Liver (tissue), 7 donors: ENCODE measurements at regions not wholly inside any gene's neighbourhood (a gene's known extent, or its start where the extent isn't known, plus 50 kb on each side); places are given as distances from the start of the nearest gene placed in this dataset.
"Not testable (repeated sequence)": the region's sequence is repeated elsewhere in the genome, so short reads cannot be mapped to it uniquely, and the experiment has no call there.

Source experiments
- DNase-seq: peaks from one replicate; pipeline ENCODE4 v3.0.0-alpha.2; 2017; ENCODE audit warnings: low spot score
- H3K27ac ChIP-seq, 2 donors: one replicate each; pipeline ENCODE4 v1.7.0; 2013; ENCODE audit warnings: inconsistent platforms in 2 of 2, low read length in 2 of 2, control low read depth in 1 of 2, low read depth in 1 of 2, mild to moderate bottlenecking in 1 of 2
- H3K27me3 ChIP-seq, 4 donors: one replicate each; pipeline versions ENCODE4 v1.6.1 to v1.7.0; 2013; ENCODE audit warnings: low read length in 3 of 4, inconsistent platforms in 1 of 4, mild to moderate bottlenecking in 1 of 4, moderate library complexity in 1 of 4; ENCODE audit not compliant: control insufficient read depth in 4 of 4, insufficient read depth in 4 of 4
- H3K36me3 ChIP-seq, 4 donors: one replicate each; pipeline versions ENCODE4 v1.6.1 to v1.7.0; 2013; ENCODE audit warnings: low read length in 3 of 4, mild to moderate bottlenecking in 3 of 4, low read depth in 1 of 4, moderate library complexity in 1 of 4; ENCODE audit not compliant: control insufficient read depth in 4 of 4, insufficient read depth in 3 of 4
- H3K4me1 ChIP-seq, 4 donors: one replicate each; pipeline versions ENCODE4 v1.6.1 to v1.7.0; 2013; ENCODE audit warnings: low read length in 3 of 4, mild to moderate bottlenecking in 3 of 4, moderate library complexity in 1 of 4; ENCODE audit not compliant: control insufficient read depth in 4 of 4, insufficient read depth in 4 of 4
- H3K4me3 ChIP-seq, 3 donors: one replicate each; pipeline versions ENCODE4 v1.6.1 to v1.7.0; 2013; ENCODE audit warnings: low read length in 3 of 3, control low read depth in 1 of 3, low read depth in 1 of 3, mild to moderate bottlenecking in 1 of 3
- H3K9ac ChIP-seq, 2 donors: one replicate each; pipeline ENCODE4 v1.7.0; 2013; ENCODE audit warnings: low read length in 2 of 2, mild to moderate bottlenecking in 2 of 2, moderate library complexity in 2 of 2, control low read depth in 1 of 2, low read depth in 1 of 2
- H3K9me3 ChIP-seq, 4 donors: one replicate each; pipeline versions ENCODE4 v1.6.1 to v1.7.0; 2013; ENCODE audit warnings: low read length in 3 of 4; ENCODE audit not compliant: control insufficient read depth in 4 of 4
- FOXA1 ChIP-seq: IDR thresholded peaks from 2 replicates; pipeline ENCODE4 v1.6.1; 2016; ENCODE audit warnings: antibody characterized with exemption
- FOXA2 ChIP-seq: IDR thresholded peaks from 2 replicates; pipeline ENCODE4 v1.6.1; 2016; ENCODE audit warnings: antibody characterized with exemption
- GABPA ChIP-seq, 2 donors: IDR thresholded peaks in 1 of 2; conservative IDR thresholded peaks in 1 of 2; 2 replicates each; pipeline ENCODE4 v1.6.1; 2016; ENCODE audit warnings: antibody characterized with exemption in 2 of 2, mild to moderate bottlenecking in 1 of 2, moderate library complexity in 1 of 2
- HNF4A ChIP-seq, 2 donors: conservative IDR thresholded peaks; 2 replicates each; pipeline ENCODE4 v1.6.1; 2016; ENCODE audit warnings: antibody characterized with exemption in 2 of 2, mild to moderate bottlenecking in 2 of 2
- HNF4G ChIP-seq: IDR thresholded peaks from 2 replicates; pipeline ENCODE4 v1.6.1; 2016; ENCODE audit warnings: antibody characterized with exemption
- NR2F2 ChIP-seq: IDR thresholded peaks from 2 replicates; pipeline ENCODE4 v1.6.1; 2016; ENCODE audit warnings: antibody characterized with exemption
- RXRA ChIP-seq, 2 donors: IDR thresholded peaks; 2 replicates each; pipeline ENCODE4 v1.6.1; 2017 to 2018; ENCODE audit warnings: antibody characterized with exemption in 2 of 2, mild to moderate bottlenecking in 1 of 2
- SP1 ChIP-seq: IDR thresholded peaks from 2 replicates; pipeline ENCODE4 v1.6.1; 2018; ENCODE audit warnings: antibody characterized with exemption, mild to moderate bottlenecking
- WGBS: extraction: QIAGEN DNeasy Blood & Tissue Kit; methylation state at CpG from one replicate; pipeline ENCODE4 v1.1.7; 2013; 5-methylcytosine and 5-hydroxymethylcytosine counted together
- TF ChIP-seq, protein P1 (sequence below): IDR thresholded peaks from 2 replicates; pipeline ENCODE4 v1.6.1; 2016; ENCODE audit warnings: antibody characterized with exemption, mild to moderate bottlenecking
- TF ChIP-seq, protein P2 (sequence below): IDR thresholded peaks from 2 replicates; pipeline ENCODE4 v1.6.1; 2016; ENCODE audit warnings: antibody characterized with exemption
- TF ChIP-seq, protein P3 (sequence below): IDR thresholded peaks from 2 replicates; pipeline ENCODE4 v1.6.1; 2016; ENCODE audit warnings: antibody characterized with exemption
- donor health status: healthy.
- donor health status: healthy.
- donor health status: healthy.
- donor health status: healthy.

DNA sequence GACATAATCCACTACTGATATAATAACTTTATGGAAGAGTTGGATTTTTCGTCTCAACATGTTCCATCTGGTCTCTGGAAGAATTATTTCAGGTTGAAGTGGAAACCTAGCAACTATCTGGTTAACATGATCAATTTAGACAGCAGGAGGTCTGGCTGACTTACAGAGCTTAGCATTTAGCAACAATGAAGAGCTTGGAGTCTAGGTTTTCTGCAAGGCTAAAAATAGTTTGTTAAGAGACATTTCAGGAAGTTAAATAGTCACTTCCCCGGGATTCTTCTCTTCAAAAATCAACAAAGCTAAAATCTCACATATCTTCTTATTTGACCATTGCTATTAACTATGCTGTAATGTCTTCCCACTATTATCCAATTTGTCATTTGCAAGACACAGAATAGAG, 418.6 kb upstream of the DIPK2B start (continued):
- TF ChIP-seq, protein P1, sequence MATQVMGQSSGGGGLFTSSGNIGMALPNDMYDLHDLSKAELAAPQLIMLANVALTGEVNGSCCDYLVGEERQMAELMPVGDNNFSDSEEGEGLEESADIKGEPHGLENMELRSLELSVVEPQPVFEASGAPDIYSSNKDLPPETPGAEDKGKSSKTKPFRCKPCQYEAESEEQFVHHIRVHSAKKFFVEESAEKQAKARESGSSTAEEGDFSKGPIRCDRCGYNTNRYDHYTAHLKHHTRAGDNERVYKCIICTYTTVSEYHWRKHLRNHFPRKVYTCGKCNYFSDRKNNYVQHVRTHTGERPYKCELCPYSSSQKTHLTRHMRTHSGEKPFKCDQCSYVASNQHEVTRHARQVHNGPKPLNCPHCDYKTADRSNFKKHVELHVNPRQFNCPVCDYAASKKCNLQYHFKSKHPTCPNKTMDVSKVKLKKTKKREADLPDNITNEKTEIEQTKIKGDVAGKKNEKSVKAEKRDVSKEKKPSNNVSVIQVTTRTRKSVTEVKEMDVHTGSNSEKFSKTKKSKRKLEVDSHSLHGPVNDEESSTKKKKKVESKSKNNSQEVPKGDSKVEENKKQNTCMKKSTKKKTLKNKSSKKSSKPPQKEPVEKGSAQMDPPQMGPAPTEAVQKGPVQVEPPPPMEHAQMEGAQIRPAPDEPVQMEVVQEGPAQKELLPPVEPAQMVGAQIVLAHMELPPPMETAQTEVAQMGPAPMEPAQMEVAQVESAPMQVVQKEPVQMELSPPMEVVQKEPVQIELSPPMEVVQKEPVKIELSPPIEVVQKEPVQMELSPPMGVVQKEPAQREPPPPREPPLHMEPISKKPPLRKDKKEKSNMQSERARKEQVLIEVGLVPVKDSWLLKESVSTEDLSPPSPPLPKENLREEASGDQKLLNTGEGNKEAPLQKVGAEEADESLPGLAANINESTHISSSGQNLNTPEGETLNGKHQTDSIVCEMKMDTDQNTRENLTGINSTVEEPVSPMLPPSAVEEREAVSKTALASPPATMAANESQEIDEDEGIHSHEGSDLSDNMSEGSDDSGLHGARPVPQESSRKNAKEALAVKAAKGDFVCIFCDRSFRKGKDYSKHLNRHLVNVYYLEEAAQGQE = no peak
- TF ChIP-seq, protein P2, sequence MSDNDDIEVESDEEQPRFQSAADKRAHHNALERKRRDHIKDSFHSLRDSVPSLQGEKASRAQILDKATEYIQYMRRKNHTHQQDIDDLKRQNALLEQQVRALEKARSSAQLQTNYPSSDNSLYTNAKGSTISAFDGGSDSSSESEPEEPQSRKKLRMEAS = no peak
- TF ChIP-seq RXRA (IDR thresholded peaks at IDR 0.05) (no peak), FOXA2 (no peak)

DNA sequence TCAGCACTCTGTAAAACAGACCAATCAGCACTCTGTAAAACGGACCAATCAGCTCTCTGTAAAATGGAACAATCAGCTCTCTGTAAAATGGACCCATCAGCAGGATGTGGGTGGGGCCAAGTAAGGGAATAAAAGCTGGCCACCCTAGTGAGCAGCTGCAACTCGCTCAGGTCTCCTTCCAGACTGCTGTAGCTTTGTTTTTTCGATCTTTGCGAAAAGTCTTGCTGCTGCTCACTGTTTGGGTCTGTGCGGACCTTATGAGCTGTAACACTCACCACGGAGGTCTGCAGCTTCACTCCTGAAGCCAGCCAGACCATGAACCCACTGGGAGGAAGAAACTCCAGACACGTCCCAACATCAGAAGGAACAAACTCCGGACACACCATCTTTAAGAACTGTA, 414.9 kb upstream of the DIPK2B start:
- not testable (repeated sequence) for H3K9ac ChIP-seq, H3K4me1 ChIP-seq, H3K36me3 ChIP-seq, H3K27ac ChIP-seq, H3K27me3 ChIP-seq, H3K4me3 ChIP-seq, DNase-seq
- WGBS = 88% methylated on average over 8 of the region's 8 CpGs
- H3K9me3 ChIP-seq = peaks cover 0 to 10% (median 2%) of the 10 kb centered on the region in 4 donors

DNA sequence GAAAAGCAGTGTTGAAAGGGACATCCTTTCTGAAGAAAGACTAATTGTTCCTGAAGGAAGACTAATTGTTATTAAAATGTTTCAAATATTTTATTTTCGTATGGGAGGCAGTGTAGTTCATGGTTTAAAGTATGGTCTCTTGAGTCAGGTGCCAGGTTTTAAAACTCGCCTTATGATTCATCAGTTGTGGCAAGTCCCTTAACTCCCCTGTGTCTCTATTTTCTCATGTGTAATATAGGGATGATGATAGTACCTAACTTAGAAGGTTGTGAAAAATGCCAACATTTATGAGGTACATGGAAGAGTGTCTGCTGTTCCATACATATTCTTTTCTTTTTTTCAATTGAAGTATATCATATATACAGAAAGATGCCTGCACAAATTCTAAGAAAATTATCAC, 414.2 kb upstream of the DIPK2B start:
- TF ChIP-seq, protein P1 = no peak
- 76% methylated on average over 2 of the region's 2 CpGs for WGBS
- Histone ChIP-seq H3K27ac (no peak overlapping the region), H3K27me3 (no peaks in the 10 kb centered on the region), H3K9me3 (peaks cover 2 to 12% (median 5%) of the 10 kb centered on the region in 4 donors), H3K4me1 (no peaks in the 10 kb centered on the region), H3K36me3 (no peaks in the 10 kb centered on the region), H3K9ac (no peak overlapping the region), H3K4me3 (no peak overlapping the region)
- no peak for DNase-seq

DNA sequence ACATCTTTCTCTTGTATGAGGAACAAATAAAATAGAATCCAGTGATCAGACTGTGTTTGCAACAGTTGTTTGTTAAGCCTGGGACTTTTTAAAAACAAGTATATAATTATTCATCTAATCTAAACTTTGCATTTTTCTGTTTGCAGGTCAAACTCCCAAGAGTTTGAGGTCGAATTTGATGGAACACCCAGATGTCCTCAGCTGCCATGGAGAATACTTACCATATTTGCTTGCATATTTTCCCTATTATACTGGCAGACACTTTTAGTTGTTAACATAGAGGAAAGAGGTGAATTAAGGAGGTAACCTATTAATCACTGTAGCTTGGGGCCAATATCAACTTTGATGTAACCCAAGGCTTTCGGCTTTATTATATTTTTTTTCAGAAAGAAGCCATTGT, 401.5 kb upstream of the DIPK2B start:
- 60% methylated on average over 2 of the region's 2 CpGs for WGBS
- Histone ChIP-seq H3K4me1 (no peaks in the 10 kb centered on the region), H3K9ac (no peak overlapping the region), H3K27me3 (no peaks in the 10 kb centered on the region), H3K4me3 (no peak overlapping the region), H3K9me3 (peaks cover 0 to 2% (median under 1%) of the 10 kb centered on the region in 4 donors), H3K27ac (no peak overlapping the region), H3K36me3 (no peaks in the 10 kb centered on the region)
- DNase-seq = no peak
- no peak for TF ChIP-seq SP1
- no peak for TF ChIP-seq GABPA (IDR thresholded peaks at IDR 0.05 in 1 of 2, conservative IDR thresholded peaks at IDR 0.05 in 1 of 2)
- no peak for TF ChIP-seq HNF4G
- no peak for TF ChIP-seq HNF4A (conservative IDR thresholded peaks at IDR 0.05)
- TF ChIP-seq RXRA (IDR thresholded peaks at IDR 0.05) = no peak
- TF ChIP-seq, protein P1 = no peak
- TF ChIP-seq FOXA2 = no peak
- TF ChIP-seq NR2F2 = no peak
- no peak for TF ChIP-seq FOXA1
- TF ChIP-seq, protein P2 = no peak
- TF ChIP-seq, protein P3, sequence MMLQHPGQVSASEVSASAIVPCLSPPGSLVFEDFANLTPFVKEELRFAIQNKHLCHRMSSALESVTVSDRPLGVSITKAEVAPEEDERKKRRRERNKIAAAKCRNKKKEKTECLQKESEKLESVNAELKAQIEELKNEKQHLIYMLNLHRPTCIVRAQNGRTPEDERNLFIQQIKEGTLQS = no peak
